Glutamatergic neuron (in vitro differentiated cells): ENCODE measurements at regions not wholly inside any gene's neighbourhood (a gene's known extent, or its start where the extent isn't known, plus 50 kb on each side); places are given as distances from the start of the nearest gene placed in this dataset.

Experiments
- DNase-seq: peaks from one replicate; pipeline ENCODE4 v3.0.0; 2022
- H3K27ac Mint-ChIP-seq: one replicate; pipeline ENCODE4 v1.8.0; 2020; ENCODE audit warnings: mild to moderate bottlenecking, mixed read lengths, inconsistent platforms; ENCODE audit not compliant: unreplicated experiment
- H3K27me3 Mint-ChIP-seq: one replicate; pipeline ENCODE4 v1.8.0; 2020; ENCODE audit warnings: mild to moderate bottlenecking, moderate library complexity, mixed read lengths, inconsistent platforms; ENCODE audit not compliant: unreplicated experiment
- H3K36me3 Mint-ChIP-seq: one replicate; pipeline ENCODE4 v1.8.0; 2020; ENCODE audit warnings: mild to moderate bottlenecking, mixed read lengths, inconsistent platforms; ENCODE audit not compliant: unreplicated experiment
- H3K4me1 Mint-ChIP-seq: one replicate; pipeline ENCODE4 v1.8.0; 2020; ENCODE audit warnings: mild to moderate bottlenecking, low read depth, mixed read lengths, inconsistent platforms; ENCODE audit not compliant: unreplicated experiment
- H3K4me3 Mint-ChIP-seq: one replicate; pipeline ENCODE4 v1.8.0; 2020; ENCODE audit warnings: mild to moderate bottlenecking, mixed read lengths, inconsistent platforms; ENCODE audit not compliant: unreplicated experiment
- H3K9me3 Mint-ChIP-seq: one replicate; pipeline ENCODE4 v1.8.0; 2020; ENCODE audit warnings: mild to moderate bottlenecking, moderate library complexity, mixed read lengths, inconsistent platforms; ENCODE audit not compliant: unreplicated experiment
- CTCF ChIP-seq: fragments of 200-600 bp; sonication (generic); IDR thresholded peaks from one replicate; pipeline ENCODE4 v1.5.0; 2021; ENCODE audit not compliant: partially characterized antibody, unreplicated experiment

GRCh38 chr11:95717314-95717713 lies 72.3 kb downstream of the FAM76B start:
- TF ChIP-seq CTCF: no peak
- Mint-ChIP-seq H3K4me1 (peaks cover 6% of the 10 kb centered on the region), H3K27me3 (peaks cover 2% of the 10 kb centered on the region), H3K9me3 (no peaks in the 10 kb centered on the region), H3K36me3 (no peaks in the 10 kb centered on the region), H3K4me3 (no peak overlapping the region), H3K27ac (no peak overlapping the region)
- no peak for DNase-seq

- TF ChIP-seq CTCF: no peak
- Mint-ChIP-seq H3K36me3 (no peaks in the 10 kb centered on the region), H3K9me3 (no peaks in the 10 kb centered on the region), H3K27me3 (peaks cover 2% of the 10 kb centered on the region), H3K4me1 (peaks cover 6% of the 10 kb centered on the region), H3K27ac (no peak overlapping the region), H3K4me3 (no peak overlapping the region)
- DNase-seq: no peak
Measured at GRCh38 chr11:95716266-95716665, 73.3 kb downstream of the FAM76B start.

GRCh38 chr11:95715777-95716241 lies 73.8 kb downstream of the FAM76B start:
- H3K4me3 Mint-ChIP-seq: no peak overlapping the region
- no peak for TF ChIP-seq CTCF
- no peak overlapping the region for H3K27ac Mint-ChIP-seq
- no peaks in the 10 kb centered on the region for H3K36me3 Mint-ChIP-seq
- H3K4me1 Mint-ChIP-seq: peaks cover 6% of the 10 kb centered on the region
- H3K9me3 Mint-ChIP-seq: no peaks in the 10 kb centered on the region
- no peak for DNase-seq
- H3K27me3 Mint-ChIP-seq: peaks cover 2% of the 10 kb centered on the region

GRCh38 chr11:95714843-95715776 lies 74.5 kb downstream of the FAM76B start:
- Mint-ChIP-seq H3K4me1 (peaks cover 6% of the 10 kb centered on the region), H3K4me3 (no peak overlapping the region), H3K27ac (no peak overlapping the region), H3K9me3 (no peaks in the 10 kb centered on the region), H3K27me3 (peaks cover 2% of the 10 kb centered on the region), H3K36me3 (no peaks in the 10 kb centered on the region)
- TF ChIP-seq CTCF: no peak
- no peak for DNase-seq

GRCh38 chr11:95713428-95713827 lies 76.2 kb downstream of the FAM76B start:
- no peak overlapping the region for H3K4me3 Mint-ChIP-seq
- no peak overlapping the region for H3K27ac Mint-ChIP-seq
- H3K36me3 Mint-ChIP-seq: no peaks in the 10 kb centered on the region
- peaks cover 6% of the 10 kb centered on the region for H3K4me1 Mint-ChIP-seq
- H3K9me3 Mint-ChIP-seq: no peaks in the 10 kb centered on the region
- no peak for TF ChIP-seq CTCF
- no peak for DNase-seq
- H3K27me3 Mint-ChIP-seq: peaks cover 2% of the 10 kb centered on the region
